ENCODE measurements at regions not wholly inside any gene's neighbourhood (a gene's known extent, or its start where the extent isn't known, plus 50 kb on each side); places are given as distances from the start of the nearest gene placed in this dataset.

GRCh38 chr10:57218382-57218781 is 857.3 kb upstream of the ZWINT start:
- DNase-seq (ENCODE audit: low spot score) (no peak), FAIRE-seq (no peak)

GRCh38 chr10:57202356-57202755 is 841.3 kb upstream of the ZWINT start:
- DNase-seq (ENCODE audit: low spot score) (no peak), FAIRE-seq (no peak)

- FAIRE-seq (no peak), DNase-seq (ENCODE audit: low spot score) (no peak)
These were observed 827.8 kb upstream of the ZWINT start for GRCh38 chr10:57188846-57189245.

GRCh38 chr10:57186201-57186600 is 825.1 kb upstream of the ZWINT start:
- DNase-seq (ENCODE audit: low spot score) (no peak), FAIRE-seq (no peak)

GRCh38 chr10:57169597-57169996 is 808.5 kb upstream of the ZWINT start:
- FAIRE-seq (no peak), DNase-seq (ENCODE audit: low spot score) (no peak)

- DNase-seq (ENCODE audit: low spot score) = no peak
- FAIRE-seq = no peak
These were observed 807.7 kb upstream of the ZWINT start for GRCh38 chr10:57168611-57169240.

- no peak for DNase-seq (ENCODE audit: low spot score)
- no peak for FAIRE-seq
These were observed 804.6 kb upstream of the ZWINT start for GRCh38 chr10:57165671-57166070.

GRCh38 chr10:57162231-57162630 is 801.2 kb upstream of the ZWINT start:
- no peak for FAIRE-seq
- no peak for DNase-seq (ENCODE audit: low spot score)

GRCh38 chr10:57161157-57161556 is 800.1 kb upstream of the ZWINT start:
- DNase-seq (ENCODE audit: low spot score) = no peak
- FAIRE-seq = no peak

GRCh38 chr10:57145548-57145947 is 784.5 kb upstream of the ZWINT start:
- FAIRE-seq = no peak
- no peak for DNase-seq (ENCODE audit: low spot score)

- FAIRE-seq (no peak), DNase-seq (ENCODE audit: low spot score) (no peak)
These were observed 782.0 kb upstream of the ZWINT start for GRCh38 chr10:57142925-57143576.

GRCh38 chr10:57141708-57142107 is 780.6 kb upstream of the ZWINT start:
- FAIRE-seq (no peak), DNase-seq (ENCODE audit: low spot score) (no peak)

GRCh38 chr10:57119684-57120083 is 758.6 kb upstream of the ZWINT start:
- no peak for FAIRE-seq

GRCh38 chr10:57113545-57113944 is 752.5 kb upstream of the ZWINT start:
- DNase-seq (ENCODE audit: low spot score) = no peak
- no peak for FAIRE-seq

More at GRCh38 chr10:57119684-57120083, 758.6 kb upstream of the ZWINT start:
- no peak for DNase-seq (ENCODE audit: low spot score)

- FAIRE-seq = no peak
- no peak for DNase-seq (ENCODE audit: low spot score)
These were observed 741.2 kb upstream of the ZWINT start for GRCh38 chr10:57102236-57102635.

- FAIRE-seq (no peak), DNase-seq (ENCODE audit: low spot score) (no peak)
These were observed 737.1 kb upstream of the ZWINT start for GRCh38 chr10:57098146-57098545.

- DNase-seq (ENCODE audit: low spot score) (no peak), FAIRE-seq (no peak)
These were observed 735.0 kb upstream of the ZWINT start for GRCh38 chr10:57096044-57096443.

GRCh38 chr10:57094965-57095364 is 733.9 kb upstream of the ZWINT start:
- FAIRE-seq (no peak), DNase-seq (ENCODE audit: low spot score) (no peak)

GRCh38 chr10:57094083-57094482 is 733.0 kb upstream of the ZWINT start:
- DNase-seq (ENCODE audit: low spot score) = no peak
- no peak for FAIRE-seq

GRCh38 chr10:57053530-57053929 is 692.5 kb upstream of the ZWINT start:
- no peak for FAIRE-seq
- no peak for DNase-seq (ENCODE audit: low spot score)

GRCh38 chr10:57049096-57049495 is 688.0 kb upstream of the ZWINT start:
- DNase-seq (ENCODE audit: low spot score) (no peak), FAIRE-seq (no peak)

- DNase-seq (ENCODE audit: low spot score) = no peak
- FAIRE-seq = no peak
These were observed 677.5 kb upstream of the ZWINT start for GRCh38 chr10:57038531-57038930.

GRCh38 chr10:57035310-57035709 is 674.3 kb upstream of the ZWINT start:
- no peak for FAIRE-seq
- DNase-seq (ENCODE audit: low spot score) = no peak
